Parathyroid adenoma (tissue), 2 donors: ENCODE measurements at regions not wholly inside any gene's neighbourhood (a gene's known extent, or its start where the extent isn't known, plus 50 kb on each side); places are given as distances from the start of the nearest gene placed in this dataset.
"Not testable (repeated sequence)": the region's sequence is repeated elsewhere in the genome, so short reads cannot be mapped to it uniquely, and the experiment has no call there.

ENCODE experiments used
- H2AFZ ChIP-seq: fragments of 300-600 bp; sonication (generic); one replicate; pipeline ENCODE4 v1.7.0; 2017; ENCODE audit warnings: antibody characterized with exemption, mild to moderate bottlenecking
- H3K27ac ChIP-seq: fragments of 300-600 bp; sonication (generic); one replicate; pipeline ENCODE4 v1.7.0; 2017
- H3K27me3 ChIP-seq: fragments of 300-600 bp; sonication (generic); one replicate; pipeline ENCODE4 v1.7.0; 2017; ENCODE audit warnings: low read length; ENCODE audit not compliant: control insufficient read depth, insufficient read depth
- H3K36me3 ChIP-seq: fragments of 300-600 bp; sonication (generic); one replicate; pipeline ENCODE4 v1.7.0; 2017; ENCODE audit warnings: low read length; ENCODE audit not compliant: control insufficient read depth, insufficient read depth
- H3K4me1 ChIP-seq: fragments of 300-600 bp; sonication (generic); one replicate; pipeline ENCODE4 v1.7.0; 2017; ENCODE audit warnings: control low read depth
- H3K4me2 ChIP-seq: fragments of 300-600 bp; sonication (generic); one replicate; pipeline ENCODE4 v1.7.0; 2017; ENCODE audit warnings: low read length
- H3K4me3 ChIP-seq: fragments of 300-600 bp; sonication (generic); one replicate; pipeline ENCODE4 v1.7.0; 2017; ENCODE audit warnings: low read depth, low read length
- H3K79me2 ChIP-seq: fragments of 300-600 bp; sonication (generic); one replicate; pipeline ENCODE4 v1.7.0; 2017; ENCODE audit warnings: control low read depth
- H3K9ac ChIP-seq: fragments of 300-600 bp; sonication (generic); one replicate; pipeline ENCODE4 v1.7.0; 2017; ENCODE audit warnings: mild to moderate bottlenecking
- H3K9me3 ChIP-seq: fragments of 300-600 bp; sonication (generic); one replicate; pipeline ENCODE4 v1.7.0; 2017; ENCODE audit warnings: low read length; ENCODE audit not compliant: control insufficient read depth
- CTCF ChIP-seq: fragments of 300-600 bp; sonication (generic); IDR thresholded peaks from one replicate; pipeline ENCODE4 v1.7.0; 2017; ENCODE audit warnings: antibody characterized with exemption, mild to moderate bottlenecking
- donor health status: primary hyperparathyroidism.

GRCh38 chr1:238334170-238334569, 443.4 kb upstream of the ZP4 start:
- Histone ChIP-seq H3K9me3 (no peaks in the 10 kb centered on the region), H2AFZ (no peak overlapping the region), H3K4me3 (no peak overlapping the region), H3K79me2 (no peaks in the 10 kb centered on the region), H3K27me3 (no peaks in the 10 kb centered on the region), H3K9ac (no peak overlapping the region), H3K4me1 (no peaks in the 10 kb centered on the region), H3K4me2 (no peak overlapping the region), H3K27ac (no peak overlapping the region), H3K36me3 (no peaks in the 10 kb centered on the region)
- TF ChIP-seq CTCF = no peak

GRCh38 chr1:238331557-238331956, 440.8 kb upstream of the ZP4 start:
- Histone ChIP-seq H3K9ac (no peak overlapping the region), H3K9me3 (no peaks in the 10 kb centered on the region), H3K4me1 (no peaks in the 10 kb centered on the region), H2AFZ (no peak overlapping the region), H3K27ac (no peak overlapping the region), H3K79me2 (no peaks in the 10 kb centered on the region), H3K27me3 (no peaks in the 10 kb centered on the region), H3K36me3 (no peaks in the 10 kb centered on the region), H3K4me3 (no peak overlapping the region), H3K4me2 (no peak overlapping the region)
- no peak for TF ChIP-seq CTCF

- no peak overlapping the region for H3K27ac ChIP-seq
- no peaks in the 10 kb centered on the region for H3K36me3 ChIP-seq
- H3K4me1 ChIP-seq = no peaks in the 10 kb centered on the region
- H3K4me3 ChIP-seq = no peak overlapping the region
- no peak overlapping the region for H3K4me2 ChIP-seq
- H2AFZ ChIP-seq = no peak overlapping the region
- TF ChIP-seq CTCF = no peak
- H3K9ac ChIP-seq = no peak overlapping the region
- H3K9me3 ChIP-seq = no peaks in the 10 kb centered on the region
- no peaks in the 10 kb centered on the region for H3K79me2 ChIP-seq
- no peaks in the 10 kb centered on the region for H3K27me3 ChIP-seq
Measured at GRCh38 chr1:238329671-238330070, 438.9 kb upstream of the ZP4 start.

GRCh38 chr1:238327033-238327432, 436.3 kb upstream of the ZP4 start:
- not testable (repeated sequence) for H2AFZ ChIP-seq, H3K27me3 ChIP-seq, H3K4me3 ChIP-seq, H3K4me2 ChIP-seq, H3K79me2 ChIP-seq, H3K9ac ChIP-seq, H3K36me3 ChIP-seq, H3K27ac ChIP-seq, H3K9me3 ChIP-seq, H3K4me1 ChIP-seq

GRCh38 chr1:238326479-238326878, 435.8 kb upstream of the ZP4 start:
- not testable (repeated sequence) for H2AFZ ChIP-seq, H3K9me3 ChIP-seq, H3K9ac ChIP-seq, H3K4me3 ChIP-seq, H3K79me2 ChIP-seq, H3K4me1 ChIP-seq, H3K4me2 ChIP-seq, H3K27ac ChIP-seq, H3K36me3 ChIP-seq, H3K27me3 ChIP-seq

- no peak overlapping the region for H3K4me3 ChIP-seq
- H3K4me1 ChIP-seq = no peaks in the 10 kb centered on the region
- H3K36me3 ChIP-seq = no peaks in the 10 kb centered on the region
- no peak overlapping the region for H3K4me2 ChIP-seq
- no peak for TF ChIP-seq CTCF
- H3K9ac ChIP-seq = no peak overlapping the region
- no peaks in the 10 kb centered on the region for H3K9me3 ChIP-seq
- no peak overlapping the region for H3K27ac ChIP-seq
- H2AFZ ChIP-seq = no peak overlapping the region
- H3K27me3 ChIP-seq = no peaks in the 10 kb centered on the region
- H3K79me2 ChIP-seq = no peaks in the 10 kb centered on the region
Measured at GRCh38 chr1:238324211-238324864, 433.6 kb upstream of the ZP4 start.
